AG10803 (cell line): ENCODE measurements at regions not wholly inside any gene's neighbourhood (a gene's known extent, or its start where the extent isn't known, plus 50 kb on each side); places are given as distances from the start of the nearest gene placed in this dataset.
A peak's percentile ranks its signal among the peaks of the same experiment; 100 is the strongest.

ENCODE experiments used
- DNase-seq: peaks from one replicate; pipeline ENCODE4 v3.0.0; 2010; ENCODE audit warnings: low read depth
- H3K4me3 ChIP-seq: 2 replicates; pipeline ENCODE4 v1.5.1; 2011; ENCODE audit warnings: mild to moderate bottlenecking, low read length, control low read depth
- CTCF ChIP-seq: conservative IDR thresholded peaks from 2 replicates; pipeline ENCODE4 v1.5.1; 2011; ENCODE audit warnings: mild to moderate bottlenecking, low read length, control low read depth, inconsistent platforms

DNA sequence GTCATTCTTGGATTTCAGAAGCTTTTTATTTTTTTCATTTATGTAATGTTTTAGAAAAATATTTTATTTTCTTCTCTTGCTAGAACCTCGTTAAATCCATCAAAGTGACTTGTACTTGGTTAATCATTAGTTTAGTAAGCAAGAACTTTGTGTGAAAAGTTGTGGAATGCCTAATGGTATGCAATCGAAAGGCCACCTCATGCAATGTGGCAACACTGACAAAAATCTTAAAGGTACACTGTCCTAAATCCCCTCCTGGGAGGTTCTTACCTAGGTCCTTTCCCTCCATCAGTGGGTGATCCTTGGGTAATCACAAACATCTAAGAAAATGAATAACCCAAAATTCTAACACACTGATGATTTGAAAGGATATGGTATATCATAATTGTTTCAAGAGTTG is 304.2 kb downstream of the DNAH5 start:
- TF ChIP-seq CTCF, result no peak
- DNase-seq, result no peak
- H3K4me3 ChIP-seq, result no peak overlapping the region

- peak; percentile 63 for DNase-seq
- no peak overlapping the region for H3K4me3 ChIP-seq
Measured at GRCh38 chr5:13632676-13633075, 311.8 kb downstream of the DNAH5 start.

DNA sequence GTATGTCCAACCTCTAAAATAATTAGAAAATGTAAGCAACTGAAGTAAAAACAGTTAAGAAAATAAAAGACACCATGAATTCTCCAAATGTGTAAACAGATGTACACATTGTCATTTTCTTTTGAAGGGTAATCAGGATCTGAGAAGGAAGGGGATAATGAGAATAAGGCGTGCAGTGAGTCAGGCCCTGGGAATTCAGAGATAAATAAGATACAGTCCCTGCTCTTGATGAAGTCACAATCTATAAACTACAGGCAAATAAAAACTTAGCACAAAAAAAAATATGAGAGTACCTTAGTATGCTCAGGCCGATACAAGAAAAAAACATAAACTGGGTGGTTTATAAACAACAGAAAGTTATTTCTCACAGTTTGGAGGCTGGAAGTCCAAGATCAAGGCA is 315.3 kb downstream of the DNAH5 start:
- TF ChIP-seq CTCF, result no peak
- no peak for DNase-seq
- no peak overlapping the region for H3K4me3 ChIP-seq

More at GRCh38 chr5:13632676-13633075, 311.8 kb downstream of the DNAH5 start:
- TF ChIP-seq CTCF, result no peak

DNA sequence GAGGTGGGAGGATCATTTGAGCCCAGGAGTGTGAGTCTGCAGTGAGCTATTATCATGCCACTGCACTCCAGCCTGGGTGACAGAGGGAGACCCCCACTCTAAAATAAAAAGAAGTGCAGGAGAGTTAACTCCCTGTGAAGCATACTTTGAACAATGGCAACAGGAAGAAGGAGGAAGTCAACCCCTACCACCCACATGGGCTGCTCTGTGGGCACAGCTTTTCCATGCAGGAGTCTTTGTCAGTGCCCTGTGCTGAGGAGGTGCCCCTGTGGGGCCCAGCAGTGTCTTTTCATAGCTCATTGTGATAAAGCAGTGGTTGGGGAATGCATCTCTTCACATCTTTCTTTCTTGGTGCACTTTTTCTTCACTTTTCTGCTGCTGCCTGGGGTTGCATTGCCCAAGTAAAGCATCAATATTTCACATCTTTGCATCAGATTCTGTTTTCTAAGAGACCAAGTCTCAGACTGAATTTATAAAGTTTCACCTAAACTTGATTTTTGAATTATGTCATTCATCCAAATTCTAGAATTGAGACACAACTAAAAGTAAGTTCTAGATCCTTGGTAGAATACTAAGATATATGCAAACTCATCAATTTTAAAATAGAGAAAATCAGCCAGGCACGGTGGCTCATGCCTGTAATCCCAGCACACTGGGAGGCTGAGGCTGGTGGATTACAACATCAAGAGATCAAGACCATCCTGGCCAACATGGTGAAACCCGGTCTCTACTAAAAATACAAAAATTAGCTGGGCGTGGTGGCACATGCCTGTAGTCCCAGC is 316.6 kb downstream of the DNAH5 start:
- no peak overlapping the region for H3K4me3 ChIP-seq
- no peak for TF ChIP-seq CTCF
- no peak for DNase-seq

GRCh38 chr5:13625616-13626198 is 318.8 kb downstream of the DNAH5 start:
- H3K4me3 ChIP-seq, result no peak overlapping the region
- no peak for TF ChIP-seq CTCF
- DNase-seq, result no peak

GRCh38 chr5:13624283-13625074 is 320.0 kb downstream of the DNAH5 start:
- DNase-seq, result no peak
- H3K4me3 ChIP-seq, result no peak overlapping the region
- no peak for TF ChIP-seq CTCF
